WTC11 (cell line): ENCODE measurements at regions not wholly inside any gene's neighbourhood (a gene's known extent, or its start where the extent isn't known, plus 50 kb on each side); places are given as distances from the start of the nearest gene placed in this dataset.

Experiments
- ATAC-seq: fragments of 200-7000 bp; cut with Tn5 transposase; 2 replicates; pipeline ENCODE4 v1.10.0; 2021; ENCODE audit warnings: mild to moderate bottlenecking, moderate library complexity
- CTCF ChIA-PET: fragments of 300-600 bp; sonication (Branson Sonifier 250); formaldehyde crosslinking; loops from one replicate; lab custom pipeline; 2021; ENCODE audit warnings: antibody characterized with exemption; lab: Charles Lee
- POLR2A ChIA-PET: fragments of 350-600 bp; sonication (Branson Sonifier 250); formaldehyde crosslinking; loops from one replicate; lab custom pipeline; 2021; ENCODE audit warnings: antibody characterized with exemption; lab: Charles Lee
- DNase-seq: peaks from one replicate; pipeline ENCODE4 v3.0.0; 2021; ENCODE audit warnings: low spot score
- H3K27ac Mint-ChIP-seq: 2 replicates; pipeline ENCODE4 v1.8.0; 2021; ENCODE audit warnings: mixed read lengths
- H3K27me3 Mint-ChIP-seq: 2 replicates; pipeline ENCODE4 v1.8.0; 2021; ENCODE audit warnings: low read depth, mild to moderate bottlenecking, moderate library complexity, mixed read lengths
- H3K36me3 Mint-ChIP-seq: 2 replicates; pipeline ENCODE4 v1.8.0; 2021; ENCODE audit warnings: mixed read lengths
- H3K4me1 Mint-ChIP-seq: 2 replicates; pipeline ENCODE4 v1.8.0; 2022; ENCODE audit warnings: mixed read lengths
- H3K4me3 Mint-ChIP-seq: 2 replicates; pipeline ENCODE4 v1.8.0; 2021; ENCODE audit warnings: mild to moderate bottlenecking, moderate library complexity, mixed read lengths
- H3K9me3 Mint-ChIP-seq: 2 replicates; pipeline ENCODE4 v1.8.0; 2021; ENCODE audit warnings: mixed read lengths
- ARID4B ChIP-seq: sonication (generic); formaldehyde crosslinking; IDR thresholded peaks from 2 replicates; pipeline ENCODE4 v1.8.0; 2023; ENCODE audit warnings: missing genetic modification reagents, mild to moderate bottlenecking, borderline replicate concordance
- CREB1 ChIP-seq: sonication (generic); formaldehyde crosslinking; IDR thresholded peaks from 2 replicates; pipeline ENCODE4 v1.8.0; 2023; ENCODE audit warnings: mild to moderate bottlenecking, missing genetic modification reagents
- E2F1 ChIP-seq: sonication (generic); formaldehyde crosslinking; IDR thresholded peaks from 2 replicates; pipeline ENCODE4 v1.8.0; 2022; ENCODE audit warnings: mild to moderate bottlenecking, missing genetic modification reagents
- FOXP1 ChIP-seq: sonication (generic); formaldehyde crosslinking; IDR thresholded peaks from 2 replicates; pipeline ENCODE4 v1.8.0; 2022; ENCODE audit warnings: missing genetic modification reagents, mild to moderate bottlenecking, moderate library complexity, borderline replicate concordance
- GABPB1 ChIP-seq: sonication (generic); formaldehyde crosslinking; IDR thresholded peaks from 2 replicates; pipeline ENCODE4 v1.8.1; 2023; ENCODE audit warnings: mild to moderate bottlenecking, missing genetic modification reagents
- HMGA2 ChIP-seq: fragments of 250-450 bp; sonication (Bioruptor Pico); IDR thresholded peaks from 2 replicates; pipeline ENCODE4 v1.4.0; 2021; ENCODE audit warnings: mild to moderate bottlenecking, moderate library complexity
- NFATC4 ChIP-seq: fragments of 250-450 bp; sonication (Bioruptor Pico); IDR thresholded peaks from 2 replicates; pipeline ENCODE4 v1.9.0; 2021; ENCODE audit warnings: mild to moderate bottlenecking
- NR1H2 ChIP-seq: sonication (generic); formaldehyde crosslinking; IDR thresholded peaks from 2 replicates; pipeline ENCODE4 v1.9.0; 2021; ENCODE audit warnings: mild to moderate bottlenecking, moderate library complexity, missing genetic modification reagents
- PRDM15 ChIP-seq: sonication (generic); formaldehyde crosslinking; IDR thresholded peaks from 2 replicates; pipeline ENCODE4 v1.8.0; 2022; ENCODE audit warnings: missing genetic modification reagents
- SMAD4 ChIP-seq: sonication (generic); formaldehyde crosslinking; IDR thresholded peaks from 2 replicates; pipeline ENCODE4 v1.8.0; 2022; ENCODE audit warnings: mild to moderate bottlenecking, missing genetic modification reagents
- STAT6 ChIP-seq: sonication (generic); formaldehyde crosslinking; conservative IDR thresholded peaks from 2 replicates; pipeline ENCODE4 v1.8.1; 2023; ENCODE audit warnings: mild to moderate bottlenecking, low read depth, missing genetic modification reagents, moderate library complexity
- USF1 ChIP-seq: sonication (generic); formaldehyde crosslinking; IDR thresholded peaks from 2 replicates; pipeline ENCODE4 v1.8.0; 2022; ENCODE audit warnings: mild to moderate bottlenecking, missing genetic modification reagents
- ZNF232 ChIP-seq: sonication (generic); formaldehyde crosslinking; IDR thresholded peaks from 2 replicates; pipeline ENCODE4 v1.8.0; 2022; ENCODE audit warnings: mild to moderate bottlenecking, missing genetic modification reagents
- ZNF263 ChIP-seq: sonication (generic); formaldehyde crosslinking; IDR thresholded peaks from 2 replicates; pipeline ENCODE4 v1.8.1; 2022; ENCODE audit warnings: low read depth, mild to moderate bottlenecking, moderate library complexity, missing genetic modification reagents
- ZNF281 ChIP-seq: sonication (generic); formaldehyde crosslinking; IDR thresholded peaks from 2 replicates; pipeline ENCODE4 v1.8.0; 2023; ENCODE audit warnings: mild to moderate bottlenecking, missing genetic modification reagents
- ZNF317 ChIP-seq: sonication (generic); formaldehyde crosslinking; IDR thresholded peaks from 2 replicates; pipeline ENCODE4 v1.8.1; 2023; ENCODE audit warnings: low read depth, mild to moderate bottlenecking, moderate library complexity, missing genetic modification reagents, borderline replicate concordance
- ZNF416 ChIP-seq: fragments of 250-450 bp; sonication (Bioruptor Pico); IDR thresholded peaks from 2 replicates; pipeline ENCODE4 v1.9.0; 2021; ENCODE audit warnings: mild to moderate bottlenecking, inconsistent platforms

- TF ChIP-seq ARID4B (no peak), HMGA2 (CRISPR knock-in tag) (no peak), GABPB1 (CRISPR knock-in tag) (no peak), NFATC4 (CRISPR knock-in tag) (no peak), ZNF232 (CRISPR knock-in tag) (no peak), E2F1 (CRISPR knock-in tag) (no peak)
Observed at GRCh38 chr4:156261230-156261629, 307.6 kb upstream of the CTSO start (continued).

GRCh38 chr4:156255230-156256007 lies 301.8 kb upstream of the CTSO start:
- ATAC-seq, result no peak
- Mint-ChIP-seq H3K4me3 (no peak overlapping the region), H3K27me3 (no peaks in the 10 kb centered on the region), H3K4me1 (peaks cover 10% of the 10 kb centered on the region), H3K36me3 (no peaks in the 10 kb centered on the region), H3K27ac (no peak overlapping the region), H3K9me3 (no peaks in the 10 kb centered on the region)
- DNase-seq, result no peak
- ChIA-PET POLR2A (no interaction called here), CTCF (no interaction called here)
- no peak for TF ChIP-seq FOXP1 (CRISPR knock-in tag)

- ChIA-PET CTCF (no interaction called here), POLR2A (no interaction called here)
- Mint-ChIP-seq H3K9me3 (no peaks in the 10 kb centered on the region), H3K4me1 (peaks cover under 1% of the 10 kb centered on the region), H3K36me3 (no peaks in the 10 kb centered on the region), H3K4me3 (no peak overlapping the region), H3K27ac (no peak overlapping the region), H3K27me3 (no peaks in the 10 kb centered on the region)
- DNase-seq (no peak), ATAC-seq (no peak)
- no peak for TF ChIP-seq ZNF317 (CRISPR knock-in tag)
- no peak for TF ChIP-seq PRDM15 (CRISPR knock-in tag)
- TF ChIP-seq NR1H2 (CRISPR knock-in tag), result no peak
- no peak for TF ChIP-seq STAT6
- TF ChIP-seq USF1 (CRISPR knock-in tag), result no peak
- no peak for TF ChIP-seq SMAD4 (CRISPR knock-in tag)
- TF ChIP-seq ZNF281 (CRISPR knock-in tag), result no peak
- no peak for TF ChIP-seq CREB1 (CRISPR knock-in tag)
- no peak for TF ChIP-seq ZNF263 (CRISPR knock-in tag)
- TF ChIP-seq ZNF416, result no peak
Observed at GRCh38 chr4:156252358-156252921, 298.8 kb upstream of the CTSO start.
